ENCODE measurements at regions not wholly inside any gene's neighbourhood (a gene's known extent, or its start where the extent isn't known, plus 50 kb on each side); places are given as distances from the start of the nearest gene placed in this dataset.

- TF ChIP-seq HNF4G (IDR thresholded peaks at IDR 0.05; ENCODE audit: borderline replicate concordance, low read depth, low read length) = peak; percentile 64; the same call in 1 of the 2 replicates
- TF ChIP-seq HNF4G (CRISPR knock-in tag; IDR thresholded peaks at IDR 0.05; ENCODE audit: borderline replicate concordance, low read depth) = no peak
- no peak for TF ChIP-seq AGO1 (IDR thresholded peaks at IDR 0.05; ENCODE audit: low read depth, low read length, poor library complexity, severe bottlenecking)
- peak; percentile 75 for TF ChIP-seq SRSF1 (optimal IDR thresholded peaks at IDR 0.05; ENCODE audit: low read depth, low read length)
- peak; percentile 26; the same call in 1 of the 2 replicates for TF ChIP-seq HOXA3 (CRISPR knock-in tag; IDR thresholded peaks at IDR 0.05)
- peak in 1 of 2 experiments; percentile 30; a peak in 1 of 4 replicates for TF ChIP-seq EP300 (IDR thresholded peaks at IDR 0.05; ENCODE audit: low read depth in 2 of 2, low read length in 2 of 2)
- TF ChIP-seq EP300 (CRISPR knock-in tag; IDR thresholded peaks at IDR 0.05; ENCODE audit: borderline replicate concordance) = no peak
- 0 out of 2 replicates have a peak, but pooled peaks have one; percentile 28 for TF ChIP-seq PHF21A (CRISPR knock-in tag; IDR thresholded peaks at IDR 0.05)
- peak; percentile 25; the same call in 1 of the 2 replicates for TF ChIP-seq ELF3 (CRISPR knock-in tag; IDR thresholded peaks at IDR 0.05)
- peak; percentile 83; the same call in 1 of the 2 replicates for TF ChIP-seq ZNF362 (CRISPR knock-in tag; IDR thresholded peaks at IDR 0.05; ENCODE audit: borderline replicate concordance)
- peak; percentile 91 for TF ChIP-seq PATZ1 (CRISPR knock-in tag; IDR thresholded peaks at IDR 0.05)
- TF ChIP-seq ZMYM4 (CRISPR knock-in tag; IDR thresholded peaks at IDR 0.05) = peak; percentile 25; the same call in 1 of the 2 replicates
- TF ChIP-seq EZH2 (conservative IDR thresholded peaks at IDR 0.05; ENCODE audit: low read depth, low read length) = no peak
- TF ChIP-seq ZNF83 (CRISPR knock-in tag; IDR thresholded peaks at IDR 0.05; ENCODE audit: borderline replicate concordance) = no peak
- TF ChIP-seq GATAD2A (CRISPR knock-in tag; IDR thresholded peaks at IDR 0.05) = 0 out of 2 replicates have a peak, but pooled peaks have one; percentile 23
- TF ChIP-seq HMGA1 (CRISPR knock-in tag; conservative IDR thresholded peaks at IDR 0.05) = no peak
These were observed 174.2 kb downstream of the MYLK4 start (continued) for GRCh38 chr6:2576499-2576898.
